ENCODE measurements at regions not wholly inside any gene's neighbourhood (a gene's known extent, or its start where the extent isn't known, plus 50 kb on each side); places are given as distances from the start of the nearest gene placed in this dataset.

DNA sequence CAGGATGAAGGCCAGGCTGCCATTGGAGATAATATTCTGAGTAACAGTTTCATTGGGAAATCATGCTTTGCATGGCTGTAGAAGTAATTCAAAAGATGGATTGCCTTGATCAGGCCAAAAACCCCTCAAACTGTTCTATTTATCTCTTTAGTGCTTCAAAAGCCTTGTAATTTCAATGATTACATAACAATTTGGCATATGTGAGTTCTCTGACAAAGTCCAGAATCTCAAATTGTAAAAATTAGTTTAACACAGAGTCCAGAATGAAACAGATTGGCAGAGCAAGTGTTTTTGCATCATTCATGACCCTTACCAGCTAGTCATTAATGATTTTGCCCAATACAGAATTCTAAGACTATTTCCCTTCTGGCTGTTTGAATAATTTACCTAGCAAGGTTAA lies 347.3 kb downstream of the SPRY1 start:
- H3K4me3 ChIP-seq, result no peak overlapping the region
- H3K36me3 ChIP-seq, result no peaks in the 10 kb centered on the region
- TF ChIP-seq EP300 (IDR thresholded peaks at IDR 0.05) (no peak), POLR2A (IDR thresholded peaks at IDR 0.05) (no peak), POLR2AphosphoS5 (IDR thresholded peaks at IDR 0.05) (no peak)
- TF ChIP-seq, protein P1, sequence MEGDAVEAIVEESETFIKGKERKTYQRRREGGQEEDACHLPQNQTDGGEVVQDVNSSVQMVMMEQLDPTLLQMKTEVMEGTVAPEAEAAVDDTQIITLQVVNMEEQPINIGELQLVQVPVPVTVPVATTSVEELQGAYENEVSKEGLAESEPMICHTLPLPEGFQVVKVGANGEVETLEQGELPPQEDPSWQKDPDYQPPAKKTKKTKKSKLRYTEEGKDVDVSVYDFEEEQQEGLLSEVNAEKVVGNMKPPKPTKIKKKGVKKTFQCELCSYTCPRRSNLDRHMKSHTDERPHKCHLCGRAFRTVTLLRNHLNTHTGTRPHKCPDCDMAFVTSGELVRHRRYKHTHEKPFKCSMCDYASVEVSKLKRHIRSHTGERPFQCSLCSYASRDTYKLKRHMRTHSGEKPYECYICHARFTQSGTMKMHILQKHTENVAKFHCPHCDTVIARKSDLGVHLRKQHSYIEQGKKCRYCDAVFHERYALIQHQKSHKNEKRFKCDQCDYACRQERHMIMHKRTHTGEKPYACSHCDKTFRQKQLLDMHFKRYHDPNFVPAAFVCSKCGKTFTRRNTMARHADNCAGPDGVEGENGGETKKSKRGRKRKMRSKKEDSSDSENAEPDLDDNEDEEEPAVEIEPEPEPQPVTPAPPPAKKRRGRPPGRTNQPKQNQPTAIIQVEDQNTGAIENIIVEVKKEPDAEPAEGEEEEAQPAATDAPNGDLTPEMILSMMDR (IDR thresholded peaks at IDR 0.05), result no peak
- H3K27me3 ChIP-seq, result no peaks in the 10 kb centered on the region
- peak overlapping the region in 2 of 4 donors; percentile 18 to 54 for H3K27ac ChIP-seq
- no peak for DNase-seq
- ATAC-seq (ENCODE audit: low FRiP score in 2 of 2), result peak in 1 of 2 donors; percentile 47
- peaks cover 13 to 43% (median 21%) of the 10 kb centered on the region in 4 donors for H3K4me1 ChIP-seq
- H3K9me3 ChIP-seq, result no peaks in the 10 kb centered on the region

DNA sequence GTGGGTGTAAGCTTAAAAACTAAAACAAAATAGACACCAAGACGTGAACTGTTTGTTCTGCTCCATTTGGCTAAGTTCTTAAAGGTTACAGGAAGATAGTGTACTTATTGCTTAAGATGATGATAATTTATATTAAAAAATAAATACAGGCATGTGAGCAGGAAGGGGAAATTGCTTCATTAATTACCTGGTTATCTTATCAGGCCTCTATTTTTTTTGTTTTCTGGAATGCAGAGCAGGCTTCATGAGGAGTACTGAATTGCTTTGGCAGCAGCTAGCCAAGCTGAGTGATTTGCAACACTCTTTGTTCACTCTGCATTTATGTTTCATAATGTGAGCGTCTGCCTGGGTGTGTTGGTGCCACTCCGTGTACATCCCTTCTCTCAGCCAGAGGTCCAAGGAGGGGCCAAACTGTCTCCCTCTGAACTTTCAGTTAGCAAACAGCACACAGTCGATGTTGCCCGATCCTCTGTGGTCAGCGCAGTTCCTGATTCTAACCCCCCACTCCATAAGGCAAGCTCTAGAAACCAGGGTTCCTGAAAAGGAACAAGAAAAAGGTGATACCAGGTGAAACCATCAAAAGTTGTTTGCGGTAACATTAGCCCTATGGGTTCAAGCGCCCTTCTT lies 348.2 kb downstream of the SPRY1 start:
- DNase-seq (no peak), ATAC-seq (ENCODE audit: low FRiP score in 2 of 2) (peak in 1 of 2 donors; percentile 63)
- Histone ChIP-seq H3K27me3 (no peaks in the 10 kb centered on the region), H3K36me3 (no peaks in the 10 kb centered on the region), H3K4me3 (no peak overlapping the region), H3K4me1 (peaks cover 13 to 43% (median 21%) of the 10 kb centered on the region in 4 donors), H3K27ac (peak overlapping the region; percentile 41 to 55 (median 54)), H3K9me3 (no peaks in the 10 kb centered on the region)
- WGBS, 2 donors, result 22 to 27% methylated on average over 8 of the region's 8 CpGs
- TF ChIP-seq POLR2A (IDR thresholded peaks at IDR 0.05) (no peak), EP300 (IDR thresholded peaks at IDR 0.05) (peak in 1 of 4 donors; percentile 14), POLR2AphosphoS5 (IDR thresholded peaks at IDR 0.05) (peak; percentile 32 to 38)

DNA sequence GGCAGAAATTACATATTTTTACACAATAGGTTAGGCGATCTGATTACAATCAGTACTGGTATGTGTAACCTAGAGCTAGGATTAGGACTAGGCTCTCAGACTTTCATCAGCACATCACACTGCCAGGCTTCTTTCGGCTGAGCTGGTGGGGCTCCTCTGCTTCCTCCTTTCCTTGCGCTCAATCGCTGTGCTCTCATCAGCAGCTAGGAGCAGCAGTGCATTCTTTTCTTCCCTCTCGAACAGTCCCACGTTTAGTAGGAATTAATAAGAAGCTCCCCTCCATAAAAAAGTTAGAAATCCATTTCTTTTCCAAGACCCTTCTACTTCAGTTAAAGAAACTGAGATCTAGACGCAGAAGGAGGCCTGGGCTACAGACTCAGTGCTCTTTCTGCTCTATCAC lies 350.4 kb downstream of the SPRY1 start:
- Histone ChIP-seq H3K4me1 (peaks cover 17 to 43% (median 20%) of the 10 kb centered on the region in 4 donors), H3K36me3 (no peaks in the 10 kb centered on the region), H3K4me3 (no peak overlapping the region), H3K27ac (peak overlapping the region in 1 of 4 donors; percentile 37), H3K27me3 (no peaks in the 10 kb centered on the region), H3K9me3 (no peaks in the 10 kb centered on the region)
- ATAC-seq (ENCODE audit: low FRiP score in 2 of 2) (no peak), DNase-seq (no peak)
- TF ChIP-seq POLR2AphosphoS5 (IDR thresholded peaks at IDR 0.05), result no peak
- TF ChIP-seq, protein P1 (IDR thresholded peaks at IDR 0.05), result no peak
- no peak for TF ChIP-seq POLR2A (IDR thresholded peaks at IDR 0.05)
- TF ChIP-seq EP300 (IDR thresholded peaks at IDR 0.05), result no peak
- WGBS, 2 donors, result 62 to 66% methylated on average over 7 of the region's 7 CpGs

DNA sequence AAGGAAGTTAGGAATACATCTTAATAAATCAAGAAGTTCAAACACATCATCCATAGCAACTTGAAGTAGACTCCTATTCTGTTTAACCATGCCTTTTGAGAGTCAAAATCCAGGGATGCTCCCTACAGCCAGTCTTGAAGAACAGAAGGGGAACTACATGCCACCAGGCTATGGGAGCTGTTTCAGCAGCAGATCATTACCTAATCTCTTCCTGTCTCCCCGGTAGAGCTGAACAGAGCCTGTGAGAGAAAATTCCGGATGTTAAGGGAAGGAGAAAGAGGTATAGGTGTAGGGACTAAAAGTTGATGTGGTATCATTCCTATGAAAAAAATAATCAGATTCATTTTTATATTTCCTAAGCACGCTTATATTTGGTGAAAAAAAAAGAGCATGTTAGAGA lies 352.2 kb downstream of the SPRY1 start:
- Histone ChIP-seq H3K36me3 (no peaks in the 10 kb centered on the region), H3K27ac (no peak overlapping the region), H3K27me3 (no peaks in the 10 kb centered on the region), H3K4me1 (peaks cover 11 to 26% (median 17%) of the 10 kb centered on the region in 4 donors), H3K4me3 (no peak overlapping the region), H3K9me3 (no peaks in the 10 kb centered on the region)
- TF ChIP-seq, protein P1 (IDR thresholded peaks at IDR 0.05), result no peak
- TF ChIP-seq EP300 (IDR thresholded peaks at IDR 0.05) (no peak), POLR2A (IDR thresholded peaks at IDR 0.05) (no peak), POLR2AphosphoS5 (IDR thresholded peaks at IDR 0.05) (no peak)
- no peak for ATAC-seq (ENCODE audit: low FRiP score in 2 of 2)
- DNase-seq, result no peak
- WGBS, 2 donors, result 66 to 71% methylated on average over 3 of the region's 3 CpGs

DNA sequence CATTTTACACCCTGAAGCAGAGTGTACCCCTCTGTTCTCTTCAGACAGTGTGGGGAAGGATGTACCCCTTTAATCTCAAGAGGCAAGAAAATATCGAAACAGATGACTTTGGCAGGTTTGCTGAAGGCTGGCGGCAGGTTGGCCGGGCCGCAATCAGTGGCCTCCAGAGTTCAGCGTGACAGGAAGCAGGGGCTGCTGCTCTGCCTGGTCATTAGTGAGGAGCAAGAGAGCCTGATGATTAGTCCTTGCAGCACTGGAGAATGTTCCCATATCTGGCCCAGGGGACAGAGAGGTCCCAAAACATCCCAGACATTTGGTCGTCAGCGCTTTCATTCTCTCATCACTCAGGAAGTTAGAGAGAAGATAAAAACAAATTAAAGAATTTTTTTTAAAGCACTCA lies 352.8 kb downstream of the SPRY1 start:
- TF ChIP-seq, protein P1 (IDR thresholded peaks at IDR 0.05), result no peak
- TF ChIP-seq POLR2A (IDR thresholded peaks at IDR 0.05) (no peak), POLR2AphosphoS5 (IDR thresholded peaks at IDR 0.05) (no peak), EP300 (IDR thresholded peaks at IDR 0.05) (no peak)
- H3K27ac ChIP-seq, result no peak overlapping the region
- 76% methylated on average over 7 of the region's 7 CpGs for WGBS, 2 donors
- ATAC-seq (ENCODE audit: low FRiP score in 2 of 2), result no peak
- H3K27me3 ChIP-seq, result no peaks in the 10 kb centered on the region
- no peak overlapping the region for H3K4me3 ChIP-seq
- no peaks in the 10 kb centered on the region for H3K36me3 ChIP-seq
- H3K4me1 ChIP-seq, result peaks cover 8 to 20% (median 17%) of the 10 kb centered on the region in 4 donors
- no peaks in the 10 kb centered on the region for H3K9me3 ChIP-seq
- peak in 1 of 2 donors; percentile 30 for DNase-seq

Data from upper lobe of left lung (tissue), 6 donors.